ENCODE measurements at regions not wholly inside any gene's neighbourhood (a gene's known extent, or its start where the extent isn't known, plus 50 kb on each side); places are given as distances from the start of the nearest gene placed in this dataset.

GRCh38 chr11:112541140-112542046, 280.7 kb upstream of the PLET1 start:
- no peak for DNase-seq

GRCh38 chr11:112542479-112542878, 281.8 kb upstream of the PLET1 start:
- no peak for DNase-seq

- DNase-seq: no peak
Observed at GRCh38 chr11:112543390-112543789, 282.7 kb upstream of the PLET1 start.

GRCh38 chr11:112548641-112549040, 288.0 kb upstream of the PLET1 start:
- DNase-seq: no peak

GRCh38 chr11:112553205-112553731, 292.6 kb upstream of the PLET1 start:
- no peak for DNase-seq

GRCh38 chr11:112554586-112554985, 293.9 kb upstream of the PLET1 start:
- DNase-seq: no peak

GRCh38 chr11:112555491-112556364, 295.1 kb upstream of the PLET1 start:
- DNase-seq: peak; percentile 82

GRCh38 chr11:112558691-112559090, 298.0 kb upstream of the PLET1 start:
- DNase-seq: no peak

- DNase-seq: no peak
Observed at GRCh38 chr11:112563808-112564207, 303.1 kb upstream of the PLET1 start.

GRCh38 chr11:112564228-112564955, 303.7 kb upstream of the PLET1 start:
- peak; percentile 9 for DNase-seq

GRCh38 chr11:112565551-112565950, 304.9 kb upstream of the PLET1 start:
- DNase-seq: no peak

- DNase-seq: no peak
Observed at GRCh38 chr11:112566124-112566523, 305.5 kb upstream of the PLET1 start.

GRCh38 chr11:112570333-112570732, 309.7 kb upstream of the PLET1 start:
- DNase-seq: peak; percentile 42

- no peak for DNase-seq
Observed at GRCh38 chr11:112579282-112579681, 318.6 kb upstream of the PLET1 start.

- DNase-seq: no peak
Observed at GRCh38 chr11:112580864-112581263, 320.2 kb upstream of the PLET1 start.

- no peak for DNase-seq
Observed at GRCh38 chr11:112581747-112582146, 321.1 kb upstream of the PLET1 start.

- DNase-seq: no peak
Observed at GRCh38 chr11:112582366-112582765, 321.7 kb upstream of the PLET1 start.

- no peak for DNase-seq
Observed at GRCh38 chr11:112583261-112583893, 322.7 kb upstream of the PLET1 start.

- no peak for DNase-seq
Observed at GRCh38 chr11:112584672-112585071, 324.0 kb upstream of the PLET1 start.

- no peak for DNase-seq
Observed at GRCh38 chr11:112587664-112588063, 327.0 kb upstream of the PLET1 start.

GRCh38 chr11:112588252-112588694, 327.6 kb upstream of the PLET1 start:
- DNase-seq: peak; percentile 97

GRCh38 chr11:112589155-112589554, 328.5 kb upstream of the PLET1 start:
- DNase-seq: peak; percentile 56
